ENCODE measurements at regions not wholly inside any gene's neighbourhood (a gene's known extent, or its start where the extent isn't known, plus 50 kb on each side); places are given as distances from the start of the nearest gene placed in this dataset.

- TF ChIP-seq CTCF (conservative IDR thresholded peaks at IDR 0.05) = no peak
- Mint-ChIP-seq H3K27ac (no peak overlapping the region), H3K9me3 (peaks cover 8% of the 10 kb centered on the region), H3K27me3 (ENCODE audit: insufficient read depth) (no peaks in the 10 kb centered on the region), H3K4me1 (no peaks in the 10 kb centered on the region), H3K36me3 (ENCODE audit: low read depth) (no peaks in the 10 kb centered on the region), H3K4me3 (no peak overlapping the region)
- no peak for DNase-seq
- Histone ChIP-seq H3K36me3 (ENCODE audit: control insufficient read depth, insufficient read depth, low read length) (no peaks in the 10 kb centered on the region), H3K27ac (ENCODE audit: low read depth, low read length) (no peak overlapping the region), H3K4me3 (ENCODE audit: low read length) (no peak overlapping the region), H3K9me3 (ENCODE audit: control insufficient read depth, low read length) (no peaks in the 10 kb centered on the region), H3K27me3 (ENCODE audit: control insufficient read depth, insufficient read depth, low read length, poor library complexity, severe bottlenecking) (no peaks in the 10 kb centered on the region), H3K9ac (ENCODE audit: extremely low read depth, low read length, poor library complexity, severe bottlenecking) (no peak overlapping the region), H3K4me1 (ENCODE audit: control insufficient read depth, insufficient read depth, low read length) (no peaks in the 10 kb centered on the region)
- WGBS, 2 experiments (ENCODE audit: insufficient coverage in 1 of 2, insufficient read length in 1 of 2) = 95 to 100% methylated on average over 2 to 4 of the region's 4 CpGs
Observed at GRCh38 chr6:87881342-87881895, 166.2 kb upstream of the SPACA1 start.

- Mint-ChIP-seq H3K36me3 (ENCODE audit: low read depth) (no peaks in the 10 kb centered on the region), H3K9me3 (peaks cover 8% of the 10 kb centered on the region), H3K27me3 (ENCODE audit: insufficient read depth) (no peaks in the 10 kb centered on the region), H3K4me3 (no peak overlapping the region), H3K4me1 (no peaks in the 10 kb centered on the region), H3K27ac (no peak overlapping the region)
- H3K36me3 ChIP-seq (ENCODE audit: control insufficient read depth, insufficient read depth, low read length) = no peaks in the 10 kb centered on the region
- WGBS, 2 experiments (ENCODE audit: insufficient coverage in 1 of 2, insufficient read length in 1 of 2) = 88 to 100% methylated on average over 2 to 7 of the region's 7 CpGs
- no peaks in the 10 kb centered on the region for H3K4me1 ChIP-seq (ENCODE audit: control insufficient read depth, insufficient read depth, low read length)
- H3K27ac ChIP-seq (ENCODE audit: low read depth, low read length) = no peak overlapping the region
- H3K9ac ChIP-seq (ENCODE audit: extremely low read depth, low read length, poor library complexity, severe bottlenecking) = no peak overlapping the region
- TF ChIP-seq CTCF (conservative IDR thresholded peaks at IDR 0.05) = no peak
- DNase-seq = no peak
- no peak overlapping the region for H3K4me3 ChIP-seq (ENCODE audit: low read length)
- H3K27me3 ChIP-seq (ENCODE audit: control insufficient read depth, insufficient read depth, low read length, poor library complexity, severe bottlenecking) = no peaks in the 10 kb centered on the region
- no peaks in the 10 kb centered on the region for H3K9me3 ChIP-seq (ENCODE audit: control insufficient read depth, low read length)
Observed at GRCh38 chr6:87879132-87879861, 168.3 kb upstream of the SPACA1 start.

DNA sequence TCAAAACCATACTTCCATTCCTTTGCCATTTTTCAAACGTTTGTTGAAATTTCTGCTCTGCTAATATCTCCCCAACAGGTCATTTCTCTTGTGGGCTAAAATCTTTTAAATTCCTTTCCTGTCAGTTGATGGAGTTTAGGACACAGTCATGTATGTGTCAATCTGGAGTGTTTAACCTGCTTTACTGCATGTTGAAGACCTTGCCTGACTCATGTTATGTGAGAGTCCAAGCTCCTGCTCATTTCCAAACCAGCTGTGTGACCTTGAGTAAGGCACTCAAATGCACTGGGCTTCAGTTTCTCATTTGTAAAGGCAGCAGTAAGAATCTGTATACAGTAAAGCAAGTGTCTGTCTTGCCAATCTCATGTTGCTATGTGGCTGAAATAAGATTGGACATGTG lies 171.9 kb upstream of the SPACA1 start:
- Histone ChIP-seq H3K4me1 (ENCODE audit: control insufficient read depth, insufficient read depth, low read length) (no peaks in the 10 kb centered on the region), H3K9ac (ENCODE audit: extremely low read depth, low read length, poor library complexity, severe bottlenecking) (no peak overlapping the region), H3K9me3 (ENCODE audit: control insufficient read depth, low read length) (no peaks in the 10 kb centered on the region), H3K27me3 (ENCODE audit: control insufficient read depth, insufficient read depth, low read length, poor library complexity, severe bottlenecking) (no peaks in the 10 kb centered on the region), H3K36me3 (ENCODE audit: control insufficient read depth, insufficient read depth, low read length) (no peaks in the 10 kb centered on the region), H3K27ac (ENCODE audit: low read depth, low read length) (no peak overlapping the region), H3K4me3 (ENCODE audit: low read length) (no peak overlapping the region)
- Mint-ChIP-seq H3K36me3 (ENCODE audit: low read depth) (no peaks in the 10 kb centered on the region), H3K4me1 (no peaks in the 10 kb centered on the region), H3K27ac (no peak overlapping the region), H3K4me3 (no peak overlapping the region), H3K9me3 (no peaks in the 10 kb centered on the region), H3K27me3 (ENCODE audit: insufficient read depth) (no peaks in the 10 kb centered on the region)
- no peak for TF ChIP-seq CTCF (conservative IDR thresholded peaks at IDR 0.05)
- 67 to 91% methylated on average over 1 of the region's 1 CpG for WGBS, 2 experiments (ENCODE audit: insufficient coverage in 1 of 2, insufficient read length in 1 of 2)
- DNase-seq = no peak

Data from endodermal cell (in vitro differentiated cells).